ENCODE measurements at regions not wholly inside any gene's neighbourhood (a gene's known extent, or its start where the extent isn't known, plus 50 kb on each side); places are given as distances from the start of the nearest gene placed in this dataset.

DNA sequence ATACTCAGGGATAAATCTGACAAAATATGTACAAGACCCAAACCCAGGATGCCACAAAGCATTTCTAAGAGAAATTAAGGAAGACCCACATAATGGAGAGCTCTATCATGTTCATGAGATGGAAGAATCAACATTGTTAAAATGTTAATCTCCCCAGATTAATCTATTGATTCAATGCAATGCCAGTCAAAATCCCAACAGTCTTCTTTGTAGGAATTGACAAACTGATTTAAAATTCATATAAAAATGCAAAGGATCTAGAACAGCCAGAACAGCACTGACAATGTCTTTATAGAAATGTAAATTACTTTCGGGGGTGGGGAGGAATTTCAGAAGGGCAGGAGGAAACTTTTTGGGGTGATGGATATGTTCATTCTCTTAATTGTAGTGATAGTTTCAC is 281.6 kb upstream of the SEMA6A start:
- TF ChIP-seq EZH2 (IDR thresholded peaks at IDR 0.05; ENCODE audit: borderline replicate concordance, low read depth, low read length, severe bottlenecking): no peak
- TF ChIP-seq, protein P1, sequence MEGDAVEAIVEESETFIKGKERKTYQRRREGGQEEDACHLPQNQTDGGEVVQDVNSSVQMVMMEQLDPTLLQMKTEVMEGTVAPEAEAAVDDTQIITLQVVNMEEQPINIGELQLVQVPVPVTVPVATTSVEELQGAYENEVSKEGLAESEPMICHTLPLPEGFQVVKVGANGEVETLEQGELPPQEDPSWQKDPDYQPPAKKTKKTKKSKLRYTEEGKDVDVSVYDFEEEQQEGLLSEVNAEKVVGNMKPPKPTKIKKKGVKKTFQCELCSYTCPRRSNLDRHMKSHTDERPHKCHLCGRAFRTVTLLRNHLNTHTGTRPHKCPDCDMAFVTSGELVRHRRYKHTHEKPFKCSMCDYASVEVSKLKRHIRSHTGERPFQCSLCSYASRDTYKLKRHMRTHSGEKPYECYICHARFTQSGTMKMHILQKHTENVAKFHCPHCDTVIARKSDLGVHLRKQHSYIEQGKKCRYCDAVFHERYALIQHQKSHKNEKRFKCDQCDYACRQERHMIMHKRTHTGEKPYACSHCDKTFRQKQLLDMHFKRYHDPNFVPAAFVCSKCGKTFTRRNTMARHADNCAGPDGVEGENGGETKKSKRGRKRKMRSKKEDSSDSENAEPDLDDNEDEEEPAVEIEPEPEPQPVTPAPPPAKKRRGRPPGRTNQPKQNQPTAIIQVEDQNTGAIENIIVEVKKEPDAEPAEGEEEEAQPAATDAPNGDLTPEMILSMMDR (IDR thresholded peaks at IDR 0.05; ENCODE audit: extremely low read depth in 1 of 2, insufficient read depth in 1 of 2, low read depth in 1 of 2, low read length in 2 of 2): no peak
- no peak for TF ChIP-seq JUN (IDR thresholded peaks at IDR 0.05; ENCODE audit: borderline replicate concordance, insufficient read depth, insufficient read length, low read depth)
- TF ChIP-seq POLR2A (IDR thresholded peaks at IDR 0.05; ENCODE audit: low read depth, low read length): no peak
- no peak for TF ChIP-seq GATA2 (IDR thresholded peaks at IDR 0.05; ENCODE audit: insufficient read depth, insufficient read length, low read depth, low read length)
- TF ChIP-seq MYC (IDR thresholded peaks at IDR 0.05; ENCODE audit: low read depth, low read length): no peak
- no peak for TF ChIP-seq POLR2AphosphoS5 (IDR thresholded peaks at IDR 0.05; ENCODE audit: insufficient read depth, low read depth, low read length)
- no peak for TF ChIP-seq FOS (IDR thresholded peaks at IDR 0.05; ENCODE audit: borderline replicate concordance, insufficient read depth, low read length)
- TF ChIP-seq, protein P2, sequence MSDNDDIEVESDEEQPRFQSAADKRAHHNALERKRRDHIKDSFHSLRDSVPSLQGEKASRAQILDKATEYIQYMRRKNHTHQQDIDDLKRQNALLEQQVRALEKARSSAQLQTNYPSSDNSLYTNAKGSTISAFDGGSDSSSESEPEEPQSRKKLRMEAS (IDR thresholded peaks at IDR 0.05; ENCODE audit: insufficient read depth, insufficient read length): no peak
